OCI-LY3 (cell line): ENCODE measurements at regions not wholly inside any gene's neighbourhood (a gene's known extent, or its start where the extent isn't known, plus 50 kb on each side); places are given as distances from the start of the nearest gene placed in this dataset.

Experiments
- H2AFZ ChIP-seq: fragments of 200-600, 300-600 bp; shearing (Covaris generic); 2 replicates; pipeline ENCODE4 v1.6.0; 2014; ENCODE audit warnings: antibody characterized with exemption, low read depth, low read length
- H3K27ac ChIP-seq: fragments of 200-600, 300-600 bp; sonication (generic); 2 replicates; pipeline ENCODE4 v1.5.1; 2014; ENCODE audit warnings: mild to moderate bottlenecking, low read length, moderate library complexity, mixed read lengths
- H3K27me3 ChIP-seq: fragments of 200-600, 300-600 bp; sonication (generic); 2 replicates; pipeline ENCODE4 v1.6.1; 2014; ENCODE audit warnings: low read depth, low read length, mixed read lengths
- H3K36me3 ChIP-seq: fragments of 200-600, 300-600 bp; sonication (generic); replicated peaks from 2 replicates; pipeline ENCODE3; 2014; ENCODE audit warnings: low read depth, low read length, mixed read lengths
- H3K4me1 ChIP-seq: fragments of 300-600, 200-600 bp; sonication (generic); 2 replicates; pipeline ENCODE4 v1.6.1; 2014; ENCODE audit warnings: low read length, mixed read lengths
- H3K4me2 ChIP-seq: fragments of 200-600, 300-600 bp; sonication (generic); 2 replicates; pipeline ENCODE4 v1.6.1; 2014; ENCODE audit warnings: low read length, mixed read lengths
- H3K4me3 ChIP-seq: fragments of 300-600, 200-600 bp; sonication (generic); 2 replicates; pipeline ENCODE4 v1.5.1; 2014; ENCODE audit warnings: antibody characterized with exemption, mild to moderate bottlenecking, low read length, moderate library complexity
- H3K79me2 ChIP-seq: fragments of 300-600, 200-600 bp; shearing (Covaris generic); 2 replicates; pipeline ENCODE4 v1.6.1; 2014; ENCODE audit warnings: mild to moderate bottlenecking, low read length, mixed read lengths
- H3K9ac ChIP-seq: fragments of 300-600, 200-600 bp; shearing (Covaris generic); 2 replicates; pipeline ENCODE4 v1.6.0; 2014; ENCODE audit warnings: mild to moderate bottlenecking, low read length, moderate library complexity
- H3K9me3 ChIP-seq: fragments of 200-600, 300-600 bp; shearing (Covaris generic); 2 replicates; pipeline ENCODE4 v1.6.1; 2014; ENCODE audit warnings: low read length, mixed read lengths; ENCODE audit not compliant: insufficient read depth
- H4K20me1 ChIP-seq: fragments of 200-600, 300-600 bp; sonication (generic); 2 replicates; pipeline ENCODE4 v1.6.1; 2016; ENCODE audit warnings: low read length, mixed read lengths; ENCODE audit not compliant: insufficient read depth
- CTCF ChIP-seq: fragments of 200-600, 300-600 bp; sonication (generic); IDR thresholded peaks from 2 replicates; pipeline ENCODE4 v1.5.1; 2014; ENCODE audit warnings: antibody characterized with exemption, low read length, low read depth
- EZH2phosphoT487 ChIP-seq: fragments of 200-600 bp; shearing (Covaris generic); IDR thresholded peaks from 2 replicates; pipeline ENCODE4 v1.6.1; 2018; ENCODE audit warnings: antibody characterized with exemption, mixed run types, low read depth

DNA sequence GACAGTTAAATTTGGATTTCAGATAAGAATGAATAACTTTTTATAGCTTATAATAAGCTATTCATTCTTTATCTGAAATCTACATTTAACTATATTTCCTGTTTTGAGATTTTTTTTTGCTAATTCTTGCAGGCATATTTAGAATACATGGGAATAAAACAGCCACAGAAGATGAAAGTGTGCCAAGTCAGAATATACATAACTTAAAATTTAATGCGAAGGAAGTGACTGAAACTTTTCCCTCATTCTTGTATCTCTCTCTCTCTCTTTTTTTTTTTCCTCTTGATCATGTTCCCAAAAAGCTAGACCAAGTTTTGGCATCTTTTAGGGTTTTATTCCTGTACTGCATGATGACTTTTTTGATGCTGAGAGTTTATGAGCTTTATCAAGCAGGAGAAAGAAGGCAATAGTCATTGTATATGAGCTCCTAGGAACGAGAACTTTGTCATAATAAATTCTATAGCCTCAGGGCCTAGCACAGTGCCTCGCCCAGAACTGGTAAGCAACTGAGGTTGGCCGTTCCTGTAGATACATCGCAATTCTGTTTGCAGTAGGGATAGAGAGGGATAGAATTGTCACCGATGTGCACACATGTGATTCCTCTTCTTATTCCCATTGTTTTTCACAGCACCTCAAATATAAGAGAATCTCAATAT lies 205.2 kb downstream of the MYLK4 start:
- peaks cover 10% of the 10 kb centered on the region; the same call in 1 of the 2 replicates for H3K27me3 ChIP-seq
- peaks cover 7% of the 10 kb centered on the region; the same call in 1 of the 2 replicates for H3K4me1 ChIP-seq
- no peak overlapping the region for H3K9ac ChIP-seq
- H3K4me2 ChIP-seq, result no peak overlapping the region
- H3K79me2 ChIP-seq, result no peaks in the 10 kb centered on the region
- no peak overlapping the region for H3K4me3 ChIP-seq
- no peaks in the 10 kb centered on the region for H4K20me1 ChIP-seq
- H3K9me3 ChIP-seq, result no peaks in the 10 kb centered on the region
- H2AFZ ChIP-seq, result no peak overlapping the region
- H3K27ac ChIP-seq, result no peak overlapping the region
- no peak for TF ChIP-seq CTCF
- TF ChIP-seq EZH2phosphoT487, result no peak
- no peaks in the 10 kb centered on the region for H3K36me3 ChIP-seq

GRCh38 chr6:2543321-2543720 lies 207.4 kb downstream of the MYLK4 start:
- Histone ChIP-seq H3K27me3 (peaks cover 11% of the 10 kb centered on the region; the same call in 1 of the 2 replicates), H2AFZ (no peak overlapping the region)

DNA sequence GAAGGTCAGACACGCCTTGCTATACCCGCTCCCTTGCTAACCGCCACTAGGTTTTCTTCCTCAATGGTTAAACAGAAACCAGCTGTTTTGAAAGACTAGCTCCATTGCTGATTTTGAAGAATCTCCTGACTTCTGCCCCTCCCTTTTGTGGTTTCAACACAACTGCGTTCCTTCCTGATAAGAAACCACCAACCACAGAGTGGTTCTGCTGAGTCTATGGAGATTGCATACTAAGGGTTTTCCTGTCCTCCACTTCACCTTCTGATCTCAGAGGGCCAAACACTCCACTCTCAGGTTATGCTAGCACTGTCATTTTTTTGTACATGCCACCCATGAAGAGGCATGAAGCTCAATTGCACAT lies 207.9 kb downstream of the MYLK4 start:
- Histone ChIP-seq H3K4me3 (no peak overlapping the region), H4K20me1 (no peaks in the 10 kb centered on the region), H3K27me3 (peaks cover 11% of the 10 kb centered on the region; the same call in 1 of the 2 replicates), H3K36me3 (no peaks in the 10 kb centered on the region), H3K27ac (no peak overlapping the region), H3K9ac (no peak overlapping the region), H3K79me2 (no peaks in the 10 kb centered on the region), H2AFZ (no peak overlapping the region), H3K9me3 (no peaks in the 10 kb centered on the region), H3K4me1 (peaks cover 7% of the 10 kb centered on the region; the same call in 1 of the 2 replicates), H3K4me2 (peak overlapping the region; percentile 18; the same call in 1 of the 2 replicates)
- no peak for TF ChIP-seq CTCF
- no peak for TF ChIP-seq EZH2phosphoT487

More at GRCh38 chr6:2543321-2543720, 207.4 kb downstream of the MYLK4 start:
- TF ChIP-seq CTCF, result no peak
- TF ChIP-seq EZH2phosphoT487, result no peak
- Histone ChIP-seq H3K4me2 (0 out of 2 replicates have a peak overlapping the region, but pooled peaks have one; percentile 18), H3K36me3 (no peaks in the 10 kb centered on the region), H3K4me3 (no peak overlapping the region), H4K20me1 (no peaks in the 10 kb centered on the region), H3K79me2 (no peaks in the 10 kb centered on the region), H3K27ac (no peak overlapping the region), H3K9ac (no peak overlapping the region), H3K9me3 (no peaks in the 10 kb centered on the region), H3K4me1 (peaks cover 7% of the 10 kb centered on the region; the same call in 1 of the 2 replicates)

DNA sequence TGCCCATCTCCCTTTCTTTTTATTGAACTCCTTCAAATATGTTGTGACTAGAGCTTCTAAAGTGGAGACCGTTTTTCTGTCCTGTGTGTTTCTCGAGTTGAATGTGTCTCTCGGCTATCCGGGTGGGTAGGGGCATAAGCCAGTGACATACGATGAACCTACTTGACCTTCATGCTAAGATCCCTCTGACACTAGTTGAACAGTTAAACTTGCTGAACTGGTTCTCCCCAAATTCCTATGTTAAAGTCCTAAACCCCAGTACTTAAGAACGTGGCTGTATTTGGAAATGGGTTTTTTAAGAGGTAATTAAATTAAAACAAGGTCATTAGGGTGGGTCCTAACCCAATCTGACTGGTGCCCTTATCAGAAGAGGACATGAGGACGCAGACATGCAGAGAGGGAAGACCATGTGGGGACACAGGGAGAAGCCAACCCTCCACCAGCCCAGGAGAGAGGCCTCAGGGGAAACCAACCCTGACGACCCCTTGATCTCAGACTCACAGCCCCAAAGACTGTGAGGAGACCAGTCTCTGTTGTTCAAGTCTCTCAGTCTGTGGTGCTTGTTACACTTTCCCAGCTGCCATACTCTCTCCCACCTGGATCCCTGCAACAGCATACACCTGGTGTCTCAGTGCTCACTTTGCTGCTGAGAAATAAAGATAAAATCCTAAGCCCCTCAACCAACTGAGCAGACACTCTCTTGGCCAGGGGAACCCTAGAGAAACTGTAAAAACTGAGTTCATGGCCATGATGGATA lies 208.4 kb downstream of the MYLK4 start:
- Histone ChIP-seq H3K4me3 (no peak overlapping the region), H3K27ac (no peak overlapping the region), H3K4me2 (peak overlapping the region; percentile 18; the same call in 1 of the 2 replicates), H3K36me3 (no peaks in the 10 kb centered on the region), H3K79me2 (no peaks in the 10 kb centered on the region), H3K27me3 (peaks cover 11% of the 10 kb centered on the region; the same call in 1 of the 2 replicates), H3K4me1 (peaks cover 7% of the 10 kb centered on the region; the same call in 1 of the 2 replicates), H3K9me3 (no peaks in the 10 kb centered on the region), H2AFZ (no peak overlapping the region), H3K9ac (no peak overlapping the region), H4K20me1 (no peaks in the 10 kb centered on the region)
- TF ChIP-seq EZH2phosphoT487, result no peak
- no peak for TF ChIP-seq CTCF
